PFSK-1 (cell line): ENCODE measurements at regions not wholly inside any gene's neighbourhood (a gene's known extent, or its start where the extent isn't known, plus 50 kb on each side); places are given as distances from the start of the nearest gene placed in this dataset.

Experiments used
- FOXP2 ChIP-seq: optimal IDR thresholded peaks from 2 replicates; pipeline ENCODE3; 2011; ENCODE audit warnings: borderline replicate concordance, control low read depth, inconsistent platforms; ENCODE audit not compliant: insufficient read depth; ENCODE audit errors: extremely low read length, extremely low read depth
- POLR2AphosphoS5 ChIP-seq: IDR thresholded peaks from 2 replicates; pipeline ENCODE4 v1.6.1; 2012; ENCODE audit warnings: low read depth, mild to moderate bottlenecking, control low read depth, low read length, moderate library complexity
- SIN3A ChIP-seq: IDR thresholded peaks from 2 replicates; pipeline ENCODE4 v1.6.1; 2012; ENCODE audit warnings: mild to moderate bottlenecking, low read length, moderate library complexity, borderline replicate concordance; ENCODE audit not compliant: insufficient read depth
- TAF1 ChIP-seq: IDR thresholded peaks from 2 replicates; pipeline ENCODE4 v1.6.1; 2012; ENCODE audit warnings: low read length, control low read depth, borderline replicate concordance; ENCODE audit not compliant: insufficient read depth
- TF ChIP-seq, protein P1 (sequence below), 2 experiments: IDR thresholded peaks; 2 replicates each; pipeline versions ENCODE4 v1.6.1 to v1.8.0; 2011 to 2012; ENCODE audit warnings: low read depth in 2 of 2, low read length in 2 of 2, control low read depth in 1 of 2, inconsistent platforms in 1 of 2, mild to moderate bottlenecking in 1 of 2, moderate library complexity in 1 of 2; ENCODE audit not compliant: insufficient read depth in 1 of 2

DNA sequence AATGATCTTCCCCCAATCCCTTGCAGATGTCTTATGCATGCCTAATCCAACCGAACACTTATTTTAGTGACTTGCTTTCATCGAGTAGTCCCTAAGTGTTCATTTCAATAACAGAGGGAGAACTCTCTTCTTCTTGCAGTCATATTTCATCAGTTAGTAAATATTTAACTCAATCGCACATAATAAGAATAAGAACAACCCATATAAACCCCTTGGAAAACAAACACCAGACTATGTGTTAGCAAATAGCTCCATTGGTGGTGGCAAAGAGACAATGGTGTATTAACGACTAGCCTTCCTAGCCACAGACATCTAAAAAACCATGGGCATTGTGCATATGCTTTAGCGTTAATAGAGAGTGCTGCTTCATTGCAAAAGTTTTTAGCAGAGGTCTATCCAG, 725.8 kb downstream of the BCL11A start:
- TF ChIP-seq TAF1 (no peak), SIN3A (no peak), FOXP2 (no peak), POLR2AphosphoS5 (no peak)
- TF ChIP-seq, protein P1, sequence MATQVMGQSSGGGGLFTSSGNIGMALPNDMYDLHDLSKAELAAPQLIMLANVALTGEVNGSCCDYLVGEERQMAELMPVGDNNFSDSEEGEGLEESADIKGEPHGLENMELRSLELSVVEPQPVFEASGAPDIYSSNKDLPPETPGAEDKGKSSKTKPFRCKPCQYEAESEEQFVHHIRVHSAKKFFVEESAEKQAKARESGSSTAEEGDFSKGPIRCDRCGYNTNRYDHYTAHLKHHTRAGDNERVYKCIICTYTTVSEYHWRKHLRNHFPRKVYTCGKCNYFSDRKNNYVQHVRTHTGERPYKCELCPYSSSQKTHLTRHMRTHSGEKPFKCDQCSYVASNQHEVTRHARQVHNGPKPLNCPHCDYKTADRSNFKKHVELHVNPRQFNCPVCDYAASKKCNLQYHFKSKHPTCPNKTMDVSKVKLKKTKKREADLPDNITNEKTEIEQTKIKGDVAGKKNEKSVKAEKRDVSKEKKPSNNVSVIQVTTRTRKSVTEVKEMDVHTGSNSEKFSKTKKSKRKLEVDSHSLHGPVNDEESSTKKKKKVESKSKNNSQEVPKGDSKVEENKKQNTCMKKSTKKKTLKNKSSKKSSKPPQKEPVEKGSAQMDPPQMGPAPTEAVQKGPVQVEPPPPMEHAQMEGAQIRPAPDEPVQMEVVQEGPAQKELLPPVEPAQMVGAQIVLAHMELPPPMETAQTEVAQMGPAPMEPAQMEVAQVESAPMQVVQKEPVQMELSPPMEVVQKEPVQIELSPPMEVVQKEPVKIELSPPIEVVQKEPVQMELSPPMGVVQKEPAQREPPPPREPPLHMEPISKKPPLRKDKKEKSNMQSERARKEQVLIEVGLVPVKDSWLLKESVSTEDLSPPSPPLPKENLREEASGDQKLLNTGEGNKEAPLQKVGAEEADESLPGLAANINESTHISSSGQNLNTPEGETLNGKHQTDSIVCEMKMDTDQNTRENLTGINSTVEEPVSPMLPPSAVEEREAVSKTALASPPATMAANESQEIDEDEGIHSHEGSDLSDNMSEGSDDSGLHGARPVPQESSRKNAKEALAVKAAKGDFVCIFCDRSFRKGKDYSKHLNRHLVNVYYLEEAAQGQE (IDR thresholded peaks at IDR 0.05; ENCODE audit: insufficient read depth in 1 of 2, low read depth in 2 of 2, low read length in 2 of 2): no peak

DNA sequence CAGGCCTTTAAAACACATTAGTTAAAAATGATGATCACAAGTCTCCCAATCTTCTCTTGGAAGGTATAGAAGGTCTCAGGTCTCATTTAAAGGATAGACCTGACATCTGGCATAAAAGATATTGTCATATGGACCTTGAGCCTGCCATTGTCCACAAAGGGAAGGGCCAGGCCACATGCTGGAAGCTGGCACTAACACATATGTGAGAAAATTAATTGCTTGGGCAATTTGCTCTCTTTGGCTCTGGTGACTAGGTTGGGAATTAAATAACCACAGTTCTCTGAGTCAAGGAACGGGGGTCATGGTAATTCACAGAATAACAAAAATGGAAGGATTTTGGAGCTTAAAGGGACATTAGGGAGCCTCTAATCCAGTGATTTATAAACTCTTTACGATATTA, 727.3 kb downstream of the BCL11A start:
- no peak for TF ChIP-seq FOXP2
- TF ChIP-seq SIN3A: no peak
- TF ChIP-seq, protein P1 (IDR thresholded peaks at IDR 0.05; ENCODE audit: insufficient read depth in 1 of 2, low read depth in 2 of 2, low read length in 2 of 2): no peak
- no peak for TF ChIP-seq POLR2AphosphoS5
- no peak for TF ChIP-seq TAF1

- TF ChIP-seq SIN3A: no peak
- no peak for TF ChIP-seq FOXP2
- TF ChIP-seq TAF1: no peak
- TF ChIP-seq, protein P1 (IDR thresholded peaks at IDR 0.05; ENCODE audit: insufficient read depth in 1 of 2, low read depth in 2 of 2, low read length in 2 of 2): no peak
- TF ChIP-seq POLR2AphosphoS5: no peak
These were observed 729.1 kb downstream of the BCL11A start for GRCh38 chr2:59824314-59824713.

GRCh38 chr2:59816075-59816474, 737.4 kb downstream of the BCL11A start:
- no peak for TF ChIP-seq FOXP2
- TF ChIP-seq POLR2AphosphoS5: no peak
- TF ChIP-seq TAF1: no peak

- no peak for TF ChIP-seq SIN3A
- no peak for TF ChIP-seq POLR2AphosphoS5
- TF ChIP-seq FOXP2: no peak
- no peak for TF ChIP-seq TAF1
- TF ChIP-seq, protein P1 (IDR thresholded peaks at IDR 0.05; ENCODE audit: insufficient read depth in 1 of 2, low read depth in 2 of 2, low read length in 2 of 2): no peak
These were observed 747.0 kb downstream of the BCL11A start for GRCh38 chr2:59806486-59806885.
